ENCODE measurements at regions not wholly inside any gene's neighbourhood (a gene's known extent, or its start where the extent isn't known, plus 50 kb on each side); places are given as distances from the start of the nearest gene placed in this dataset.

GRCh38 chr15:95897651-95898050 lies 432.8 kb upstream of the NR2F2 start (continued):
- TF ChIP-seq REST (IDR thresholded peaks at IDR 0.05; ENCODE audit: unreplicated experiment) (no peak), POLR2AphosphoS5 (IDR thresholded peaks at IDR 0.05; ENCODE audit: low read depth) (no peak), ETS1 (IDR thresholded peaks at IDR 0.05) (no peak)

- no peaks in the 10 kb centered on the region for H3K9me3 Mint-ChIP-seq
- 0 out of 3 replicates have a peak, but pooled peaks cover 2% of the 10 kb centered on the region for H3K4me1 Mint-ChIP-seq
- H3K36me3 Mint-ChIP-seq (ENCODE audit: low read depth), result no peaks in the 10 kb centered on the region
- no peaks in the 10 kb centered on the region for H3K36me3 ChIP-seq (ENCODE audit: insufficient read depth)
- H3K27ac Mint-ChIP-seq, result no peak overlapping the region
- ATAC-seq (no peak), DNase-seq (ENCODE audit: low spot score) (no peak)
- H3K27me3 ChIP-seq (ENCODE audit: insufficient read depth), result no peaks in the 10 kb centered on the region
- H3F3A ChIP-seq (replicated peaks; ENCODE audit: low read depth), result no peaks in the 10 kb centered on the region
- no peak overlapping the region for H2AFZ ChIP-seq
- H3K27me3 Mint-ChIP-seq (ENCODE audit: insufficient read depth, low read depth, poor library complexity), result no peaks in the 10 kb centered on the region
- no peak overlapping the region for H3K4me3 ChIP-seq
- H3K27ac ChIP-seq (ENCODE audit: low read depth), result no peak overlapping the region
- no peaks in the 10 kb centered on the region for H4K20me1 ChIP-seq (replicated peaks; ENCODE audit: insufficient read depth)
- no peak overlapping the region for H3K4me3 Mint-ChIP-seq
- no peaks in the 10 kb centered on the region for H3K4me1 ChIP-seq (ENCODE audit: insufficient read depth)
- H3K4me2 ChIP-seq, result no peak overlapping the region
- H3K79me2 ChIP-seq (replicated peaks; ENCODE audit: insufficient read depth), result no peaks in the 10 kb centered on the region
- peaks cover 4% of the 10 kb centered on the region; the same call in 1 of the 2 replicates for H3K9me2 ChIP-seq (ENCODE audit: insufficient read depth)
- no peak for TF ChIP-seq EZH2 (IDR thresholded peaks at IDR 0.05; ENCODE audit: low read depth, unreplicated experiment)
- no peak for TF ChIP-seq REST (IDR thresholded peaks at IDR 0.05; ENCODE audit: unreplicated experiment)
- no peak for TF ChIP-seq CTCF (conservative IDR thresholded peaks at IDR 0.05; ENCODE audit: low read depth in 2 of 2)
- TF ChIP-seq JUNB (IDR thresholded peaks at IDR 0.05; ENCODE audit: unreplicated experiment), result no peak
- TF ChIP-seq ZNF114 (CRISPR knock-in tag; IDR thresholded peaks at IDR 0.05), result no peak
- no peak for TF ChIP-seq STAT1 (IDR thresholded peaks at IDR 0.05; ENCODE audit: unreplicated experiment)
- TF ChIP-seq EZH2phosphoT487 (IDR thresholded peaks at IDR 0.05; ENCODE audit: unreplicated experiment), result no peak
- TF ChIP-seq ETS1 (IDR thresholded peaks at IDR 0.05), result no peak
- TF ChIP-seq ZNF331 (CRISPR knock-in tag; IDR thresholded peaks at IDR 0.05; ENCODE audit: low read depth), result no peak
These were observed 431.7 kb upstream of the NR2F2 start for GRCh38 chr15:95898761-95899160.
